Endothelial cell of umbilical vein (primary cell): ENCODE measurements at regions not wholly inside any gene's neighbourhood (a gene's known extent, or its start where the extent isn't known, plus 50 kb on each side); places are given as distances from the start of the nearest gene placed in this dataset.

ENCODE experiments used
- BruUV-seq: library from RNA; stranded (reverse); fragments of 400-500 nt; replicated peaks from 2 replicates; lab custom pipeline; 2021; lab: Mats Ljungman, UMichigan
- CTCF ChIA-PET: fragments of 300-600, 350-600 bp; sonication (Branson Sonifier 250); formaldehyde crosslinking; loops from one replicate; lab custom pipeline; 2021; ENCODE audit warnings: antibody characterized with exemption, inconsistent platforms; lab: Charles Lee
- POLR2A ChIA-PET: fragments of 300-600, 350-600 bp; sonication (Branson Sonifier 250); formaldehyde crosslinking; loops from one replicate; lab custom pipeline; 2021; ENCODE audit warnings: antibody characterized with exemption, inconsistent platforms; lab: Charles Lee
- DNase-seq: peaks from one replicate; pipeline ENCODE4 v3.0.0-alpha.2; 2011; ENCODE audit warnings: low read depth, low spot score
- FAIRE-seq: peaks from 2 replicates; lab custom pipeline; 2011; peaks lifted over from hg19 to GRCh38; lab: Jason Lieb, UNC
- H2AFZ ChIP-seq: 2 replicates; pipeline ENCODE4 v1.6.0; 2012; ENCODE audit warnings: low read depth, low read length, control low read depth, inconsistent platforms
- H3K27ac ChIP-seq: 2 replicates; pipeline ENCODE4 v1.5.1; 2011; ENCODE audit warnings: low read depth, mild to moderate bottlenecking, control low read depth, low read length, moderate library complexity; ENCODE audit not compliant: insufficient read depth
- H3K27me3 ChIP-seq, 2 experiments: 2 replicates each; pipeline versions ENCODE4 v1.6.0 to v1.6.1; 2011; ENCODE audit warnings: low read length in 2 of 2, mixed read lengths in 1 of 2; ENCODE audit not compliant: control insufficient read depth in 2 of 2, insufficient read depth in 2 of 2
- H3K36me3 ChIP-seq, 2 experiments: 2 replicates in 1 of 2; 3 replicates in 1 of 2; pipeline ENCODE4 v1.5.1; 2011; ENCODE audit warnings: low read length in 2 of 2, mild to moderate bottlenecking in 1 of 2, moderate library complexity in 1 of 2; ENCODE audit not compliant: control insufficient read depth in 2 of 2, insufficient read depth in 2 of 2; ENCODE audit errors: extremely low read depth in 1 of 2
- H3K4me1 ChIP-seq: 3 replicates; pipeline ENCODE4 v1.5.1; 2011; ENCODE audit warnings: mild to moderate bottlenecking, low read length; ENCODE audit not compliant: control insufficient read depth, insufficient read depth; ENCODE audit errors: extremely low read depth
- H3K4me2 ChIP-seq: 2 replicates; pipeline ENCODE4 v1.6.1; 2011; ENCODE audit warnings: low read length, control low read depth, mixed read lengths; ENCODE audit not compliant: insufficient read depth
- H3K4me3 ChIP-seq, 3 experiments: fragments of 200-600 bp in 1 of 3; sonication (generic), shearing (Covaris generic) in 1 of 3; replicated peaks in 1 of 3; 2 replicates each; pipeline ENCODE4 v1.5.1; 2011 to 2016; ENCODE audit warnings: control low read depth in 3 of 3, low read length in 3 of 3, mild to moderate bottlenecking in 2 of 3, inconsistent platforms in 1 of 3, low read depth in 1 of 3, moderate library complexity in 1 of 3; ENCODE audit not compliant: insufficient read depth in 1 of 3
- H3K79me2 ChIP-seq: 2 replicates; pipeline ENCODE4 v1.6.0; 2012; ENCODE audit warnings: low read length, inconsistent platforms; ENCODE audit not compliant: control insufficient read depth, insufficient read depth
- H3K9ac ChIP-seq: replicated peaks from 2 replicates; pipeline ENCODE3; 2011; ENCODE audit warnings: low read length, control low read depth; ENCODE audit not compliant: insufficient read depth; ENCODE audit errors: extremely low read depth
- H3K9me1 ChIP-seq: replicated peaks from 3 replicates; pipeline ENCODE4 v1.6.0; 2011; ENCODE audit warnings: mild to moderate bottlenecking, low read length; ENCODE audit not compliant: control insufficient read depth, insufficient read depth; ENCODE audit errors: extremely low read depth
- H3K9me3 ChIP-seq: replicated peaks from 2 replicates; pipeline ENCODE4 v1.5.1; 2012; ENCODE audit warnings: low read length, inconsistent platforms; ENCODE audit not compliant: control insufficient read depth, insufficient read depth
- H4K20me1 ChIP-seq: replicated peaks from 2 replicates; pipeline ENCODE3; 2011; ENCODE audit warnings: mild to moderate bottlenecking, low read length; ENCODE audit not compliant: control insufficient read depth, insufficient read depth; ENCODE audit errors: extremely low read depth
- EZH2 ChIP-seq: IDR thresholded peaks from 2 replicates; pipeline ENCODE4 v1.6.1; 2012; ENCODE audit warnings: borderline replicate concordance, low read depth, mild to moderate bottlenecking, moderate library complexity, low read length, inconsistent platforms; ENCODE audit not compliant: severe bottlenecking
- FOS ChIP-seq: IDR thresholded peaks from 2 replicates; pipeline ENCODE4 v1.6.1; 2011; ENCODE audit warnings: mild to moderate bottlenecking, low read length, moderate library complexity, borderline replicate concordance; ENCODE audit not compliant: insufficient read depth
- MYC ChIP-seq: IDR thresholded peaks from one replicate; pipeline ENCODE4 v1.6.1; 2011; ENCODE audit warnings: mild to moderate bottlenecking, low read depth, low read length
- POLR2A ChIP-seq: IDR thresholded peaks from 2 replicates; pipeline ENCODE4 v1.6.1; 2012; ENCODE audit warnings: low read depth, mild to moderate bottlenecking, control low read depth, low read length
- POLR2AphosphoS5 ChIP-seq: IDR thresholded peaks from 2 replicates; pipeline ENCODE4 v1.6.1; 2012; ENCODE audit warnings: low read depth, mild to moderate bottlenecking, control low read depth, low read length, moderate library complexity; ENCODE audit not compliant: insufficient read depth
- dilution Hi-C: fragments of 300-500 bp; cut with MboI; formaldehyde crosslinking; loops from one replicate; pipeline ENCODE4 v1.15.0; 2019; ENCODE audit warnings: low sequenced_read_pairs; ENCODE audit not compliant: extremely low pct_ligation_motif_present
- intact Hi-C: fragments of 100-400 bp; cut with micrococcal nuclease; formaldehyde crosslinking; loops from one replicate; pipeline ENCODE4 v1.10.0; 2022
- TF ChIP-seq, protein P1 (sequence below), 2 donors: IDR thresholded peaks; 1 replicate in 1 of 2; 2 replicates in 1 of 2; pipeline ENCODE4 v1.5.1; 2011; ENCODE audit warnings: low read length in 2 of 2, mild to moderate bottlenecking in 2 of 2, moderate library complexity in 2 of 2, control low read depth in 1 of 2, inconsistent platforms in 1 of 2, low read depth in 1 of 2; ENCODE audit not compliant: insufficient read depth in 1 of 2; ENCODE audit errors: extremely low read depth in 1 of 2
- TF ChIP-seq, protein P2 (sequence below): IDR thresholded peaks from 2 replicates; pipeline ENCODE4 v1.6.1; 2011; ENCODE audit not compliant: insufficient read depth, insufficient read length

DNA sequence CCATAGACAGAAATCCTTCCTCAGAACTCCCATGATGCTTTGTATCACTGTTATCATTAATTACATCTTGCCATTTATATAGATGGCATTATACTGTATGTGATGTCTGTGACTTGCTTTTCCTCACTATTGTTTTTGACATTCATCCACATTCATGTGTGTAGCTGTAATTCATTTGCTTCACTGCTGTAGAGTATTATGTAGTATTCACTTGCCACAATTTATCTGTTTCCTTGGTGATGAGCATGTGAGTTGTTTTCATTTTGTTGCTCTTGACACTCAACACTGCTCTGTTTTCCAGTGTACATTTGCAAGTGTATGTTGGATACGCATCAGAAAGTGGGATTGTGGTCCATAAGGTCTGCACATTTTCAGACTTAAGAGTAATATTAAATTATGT is 328.6 kb upstream of the C11orf87 start:
- no peak for FAIRE-seq

DNA sequence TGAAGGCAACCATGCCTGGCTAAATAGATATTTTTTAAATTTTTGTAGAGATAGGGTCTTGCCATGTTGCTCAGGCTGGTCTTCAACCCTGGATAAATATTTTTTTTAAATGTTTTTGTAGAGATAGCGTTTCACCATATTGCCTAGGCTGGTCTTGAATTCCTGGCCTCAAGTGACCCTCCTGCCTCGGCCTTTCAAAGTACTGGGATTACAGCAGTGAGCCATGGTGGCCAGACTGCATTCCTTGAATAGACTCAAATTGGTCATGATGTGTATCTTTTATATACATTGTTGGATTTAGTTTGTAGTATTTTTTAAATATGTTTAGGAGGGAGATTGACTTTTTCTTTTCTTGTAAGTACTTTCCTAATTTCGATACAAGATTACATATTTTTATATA is 325.7 kb upstream of the C11orf87 start:
- no peak overlapping the region for H3K4me3 ChIP-seq
- no peak overlapping the region for H3K4me2 ChIP-seq
- dilution Hi-C loops (no loop called here), intact Hi-C loops (no loop called here)
- TF ChIP-seq POLR2AphosphoS5, result no peak
- no peak for TF ChIP-seq EZH2
- no peaks in the 10 kb centered on the region for H3K9me1 ChIP-seq
- CTCF ChIA-PET, result interaction anchor here (1.0 kb wide), 1 partner anchor 21 kb away, joined by 3 read pairs; no protein-coding TSS in a partner anchor
- POLR2A ChIA-PET, result no interaction called here
- H2AFZ ChIP-seq, result no peak overlapping the region
- DNase-seq (no peak), FAIRE-seq (no peak)
- no peaks in the 10 kb centered on the region for H3K27me3 ChIP-seq
- no peaks in the 10 kb centered on the region for H3K4me1 ChIP-seq
- no peak overlapping the region for H3K9ac ChIP-seq
- no peaks in the 10 kb centered on the region for H3K36me3 ChIP-seq
- no TSS peak for BruUV-seq
- no peaks in the 10 kb centered on the region for H3K79me2 ChIP-seq
- no peaks in the 10 kb centered on the region for H4K20me1 ChIP-seq
- no peak overlapping the region for H3K27ac ChIP-seq
- H3K9me3 ChIP-seq, result no peaks in the 10 kb centered on the region

More for the DNA sequence above, 328.6 kb upstream of the C11orf87 start:
- H3K27ac ChIP-seq, result no peak overlapping the region
- H3K4me2 ChIP-seq, result no peak overlapping the region
- H3K9me1 ChIP-seq, result no peaks in the 10 kb centered on the region
- dilution Hi-C loops (no loop called here), intact Hi-C loops (no loop called here)
- no peaks in the 10 kb centered on the region for H3K4me1 ChIP-seq
- CTCF ChIA-PET, result no interaction called here
- no peak overlapping the region for H2AFZ ChIP-seq
- BruUV-seq, result no TSS peak
- no peaks in the 10 kb centered on the region for H3K9me3 ChIP-seq
- H3K79me2 ChIP-seq, result no peaks in the 10 kb centered on the region
- POLR2A ChIA-PET, result no interaction called here
- TF ChIP-seq, protein P1, sequence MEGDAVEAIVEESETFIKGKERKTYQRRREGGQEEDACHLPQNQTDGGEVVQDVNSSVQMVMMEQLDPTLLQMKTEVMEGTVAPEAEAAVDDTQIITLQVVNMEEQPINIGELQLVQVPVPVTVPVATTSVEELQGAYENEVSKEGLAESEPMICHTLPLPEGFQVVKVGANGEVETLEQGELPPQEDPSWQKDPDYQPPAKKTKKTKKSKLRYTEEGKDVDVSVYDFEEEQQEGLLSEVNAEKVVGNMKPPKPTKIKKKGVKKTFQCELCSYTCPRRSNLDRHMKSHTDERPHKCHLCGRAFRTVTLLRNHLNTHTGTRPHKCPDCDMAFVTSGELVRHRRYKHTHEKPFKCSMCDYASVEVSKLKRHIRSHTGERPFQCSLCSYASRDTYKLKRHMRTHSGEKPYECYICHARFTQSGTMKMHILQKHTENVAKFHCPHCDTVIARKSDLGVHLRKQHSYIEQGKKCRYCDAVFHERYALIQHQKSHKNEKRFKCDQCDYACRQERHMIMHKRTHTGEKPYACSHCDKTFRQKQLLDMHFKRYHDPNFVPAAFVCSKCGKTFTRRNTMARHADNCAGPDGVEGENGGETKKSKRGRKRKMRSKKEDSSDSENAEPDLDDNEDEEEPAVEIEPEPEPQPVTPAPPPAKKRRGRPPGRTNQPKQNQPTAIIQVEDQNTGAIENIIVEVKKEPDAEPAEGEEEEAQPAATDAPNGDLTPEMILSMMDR (IDR thresholded peaks at IDR 0.05; ENCODE audit: extremely low read depth in 1 of 2, insufficient read depth in 1 of 2, low read depth in 1 of 2, low read length in 2 of 2), result no peak
- TF ChIP-seq POLR2A, result no peak
- no peak for TF ChIP-seq MYC
- no peak for TF ChIP-seq FOS
- TF ChIP-seq, protein P2, sequence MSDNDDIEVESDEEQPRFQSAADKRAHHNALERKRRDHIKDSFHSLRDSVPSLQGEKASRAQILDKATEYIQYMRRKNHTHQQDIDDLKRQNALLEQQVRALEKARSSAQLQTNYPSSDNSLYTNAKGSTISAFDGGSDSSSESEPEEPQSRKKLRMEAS, result no peak
- TF ChIP-seq EZH2, result no peak
- no peak overlapping the region for H3K4me3 ChIP-seq
- no peaks in the 10 kb centered on the region for H3K36me3 ChIP-seq
- no peaks in the 10 kb centered on the region for H3K27me3 ChIP-seq
- no peak for DNase-seq
- H3K9ac ChIP-seq, result no peak overlapping the region
- H4K20me1 ChIP-seq, result no peaks in the 10 kb centered on the region
